ENCODE measurements at regions not wholly inside any gene's neighbourhood (a gene's known extent, or its start where the extent isn't known, plus 50 kb on each side); places are given as distances from the start of the nearest gene placed in this dataset.

- peak overlapping the region; percentile 46 for H3K27ac ChIP-seq (ENCODE audit: poor library complexity, severe bottlenecking)
- H3K9me3 ChIP-seq (ENCODE audit: severe bottlenecking), result no peaks in the 10 kb centered on the region
- DNase-seq (ENCODE audit: low spot score), result no peak
Measured at GRCh38 chr1:199122532-199123311, 483.9 kb downstream of the PTPRC start.

GRCh38 chr1:199123615-199124014, 484.8 kb downstream of the PTPRC start:
- peak overlapping the region; percentile 46 for H3K27ac ChIP-seq (ENCODE audit: poor library complexity, severe bottlenecking)
- no peaks in the 10 kb centered on the region for H3K36me3 ChIP-seq (ENCODE audit: low read depth)
- peaks cover 14% of the 10 kb centered on the region for H3K4me1 ChIP-seq (ENCODE audit: insufficient read depth, poor library complexity, severe bottlenecking)
- H3K27me3 ChIP-seq (ENCODE audit: insufficient read depth, poor library complexity, severe bottlenecking), result no peaks in the 10 kb centered on the region
- no peak for TF ChIP-seq CTCF (IDR thresholded peaks at IDR 0.05; ENCODE audit: poor library complexity, severe bottlenecking)
- DNase-seq (ENCODE audit: low spot score) (no peak), ATAC-seq (ENCODE audit: low read depth) (peak; percentile 58; the same call in 1 of the 3 replicates)
- no peaks in the 10 kb centered on the region for H3K9me3 ChIP-seq (ENCODE audit: severe bottlenecking)
- H3K4me3 ChIP-seq (ENCODE audit: severe bottlenecking), result no peak overlapping the region

More at GRCh38 chr1:199122532-199123311, 483.9 kb downstream of the PTPRC start:
- no peaks in the 10 kb centered on the region for H3K27me3 ChIP-seq (ENCODE audit: insufficient read depth, poor library complexity, severe bottlenecking)
- no peak for TF ChIP-seq CTCF (IDR thresholded peaks at IDR 0.05; ENCODE audit: poor library complexity, severe bottlenecking)
- H3K4me3 ChIP-seq (ENCODE audit: severe bottlenecking), result no peak overlapping the region
- H3K36me3 ChIP-seq (ENCODE audit: low read depth), result no peaks in the 10 kb centered on the region
- ATAC-seq (ENCODE audit: low read depth), result peak; percentile 89
- peaks cover 14% of the 10 kb centered on the region for H3K4me1 ChIP-seq (ENCODE audit: insufficient read depth, poor library complexity, severe bottlenecking)

DNA sequence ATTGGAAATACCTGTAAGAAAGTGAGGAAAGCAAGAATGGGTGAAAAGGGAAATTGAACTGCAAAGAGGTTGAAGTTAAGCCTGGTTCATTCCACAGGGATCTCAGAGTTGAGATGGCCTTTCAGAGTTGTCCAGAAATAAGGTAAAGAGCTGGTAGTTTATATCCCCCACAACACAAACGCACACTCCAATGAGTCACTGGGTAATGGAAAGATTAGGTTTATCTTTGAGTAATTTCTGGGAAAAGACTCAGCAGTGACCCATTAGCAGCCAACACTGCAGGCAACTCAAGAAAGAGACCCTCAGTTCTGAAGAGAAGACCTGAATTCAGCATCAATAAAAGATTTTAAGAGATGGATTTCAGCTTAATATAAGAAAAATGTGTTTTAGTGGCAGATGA, 485.5 kb downstream of the PTPRC start:
- ATAC-seq (ENCODE audit: low read depth) (no peak), DNase-seq (ENCODE audit: low spot score) (no peak)
- H3K36me3 ChIP-seq (ENCODE audit: low read depth), result no peaks in the 10 kb centered on the region
- H3K9me3 ChIP-seq (ENCODE audit: severe bottlenecking), result no peaks in the 10 kb centered on the region
- H3K27me3 ChIP-seq (ENCODE audit: insufficient read depth, poor library complexity, severe bottlenecking), result no peaks in the 10 kb centered on the region
- no peak overlapping the region for H3K4me3 ChIP-seq (ENCODE audit: severe bottlenecking)
- no peak for TF ChIP-seq CTCF (IDR thresholded peaks at IDR 0.05; ENCODE audit: poor library complexity, severe bottlenecking)
- H3K4me1 ChIP-seq (ENCODE audit: insufficient read depth, poor library complexity, severe bottlenecking), result peaks cover 14% of the 10 kb centered on the region
- no peak overlapping the region for H3K27ac ChIP-seq (ENCODE audit: poor library complexity, severe bottlenecking)

DNA sequence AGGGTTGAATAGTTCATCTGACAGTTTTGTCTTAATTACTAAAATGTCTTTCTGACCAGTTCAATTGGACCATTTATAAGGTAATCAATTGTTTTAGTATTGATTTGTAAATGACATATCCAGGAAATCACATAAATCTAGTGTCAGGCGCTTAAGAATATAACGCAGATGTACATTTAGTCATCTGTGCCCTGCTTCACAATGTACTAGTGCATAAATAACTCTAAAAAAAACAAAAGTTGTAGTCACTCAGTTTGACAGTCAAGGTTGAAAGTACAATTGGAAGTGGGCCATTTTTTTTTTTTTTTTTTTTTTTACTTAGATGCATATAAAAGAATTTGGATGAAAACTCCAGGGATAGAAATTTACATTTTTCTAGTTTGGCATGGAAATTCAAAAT, 490.4 kb downstream of the PTPRC start:
- Histone ChIP-seq H3K27me3 (ENCODE audit: insufficient read depth, poor library complexity, severe bottlenecking) (no peaks in the 10 kb centered on the region), H3K4me3 (ENCODE audit: severe bottlenecking) (no peak overlapping the region), H3K4me1 (ENCODE audit: insufficient read depth, poor library complexity, severe bottlenecking) (no peaks in the 10 kb centered on the region), H3K36me3 (ENCODE audit: low read depth) (no peaks in the 10 kb centered on the region), H3K9me3 (ENCODE audit: severe bottlenecking) (no peaks in the 10 kb centered on the region), H3K27ac (ENCODE audit: poor library complexity, severe bottlenecking) (no peak overlapping the region)
- DNase-seq (ENCODE audit: low spot score), result no peak
- no peak for TF ChIP-seq CTCF (IDR thresholded peaks at IDR 0.05; ENCODE audit: poor library complexity, severe bottlenecking)
- ATAC-seq (ENCODE audit: low read depth), result no peak

DNA sequence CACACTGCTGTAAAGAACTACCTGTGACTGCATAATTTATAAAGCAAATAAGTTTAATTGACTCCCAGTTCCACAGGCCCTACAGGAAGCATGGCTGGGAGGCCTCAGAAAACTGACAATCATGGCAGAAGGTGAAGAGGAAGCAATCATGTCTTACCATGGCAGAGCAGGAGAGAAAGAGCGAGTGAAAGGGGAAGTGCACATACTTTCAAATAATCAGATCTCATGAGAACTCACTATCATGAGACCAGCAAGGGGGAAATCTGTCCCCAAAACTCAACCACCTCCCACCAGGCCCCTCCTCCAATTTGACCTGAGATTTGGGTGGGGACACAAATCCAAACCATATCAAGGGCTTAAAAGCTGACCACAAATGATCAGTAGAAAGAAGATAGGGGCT, 493.2 kb downstream of the PTPRC start:
- Histone ChIP-seq H3K9me3 (ENCODE audit: severe bottlenecking) (no peaks in the 10 kb centered on the region), H3K4me1 (ENCODE audit: insufficient read depth, poor library complexity, severe bottlenecking) (no peaks in the 10 kb centered on the region), H3K27me3 (ENCODE audit: insufficient read depth, poor library complexity, severe bottlenecking) (no peaks in the 10 kb centered on the region), H3K4me3 (ENCODE audit: severe bottlenecking) (no peak overlapping the region), H3K27ac (ENCODE audit: poor library complexity, severe bottlenecking) (no peak overlapping the region), H3K36me3 (ENCODE audit: low read depth) (no peaks in the 10 kb centered on the region)
- no peak for TF ChIP-seq CTCF (IDR thresholded peaks at IDR 0.05; ENCODE audit: poor library complexity, severe bottlenecking)
- ATAC-seq (ENCODE audit: low read depth), result no peak
- no peak for DNase-seq (ENCODE audit: low spot score)
